LNCaP clone FGC (cell line): ENCODE measurements at regions not wholly inside any gene's neighbourhood (a gene's known extent, or its start where the extent isn't known, plus 50 kb on each side); places are given as distances from the start of the nearest gene placed in this dataset.

Source experiments
- DNase-seq: peaks from one replicate; pipeline ENCODE4 v3.0.0-alpha.2; 2011; ENCODE audit warnings: low read depth
- H3K4me3 ChIP-seq: 2 replicates; pipeline ENCODE4 v1.5.1; 2011; ENCODE audit warnings: mild to moderate bottlenecking, low read depth, low read length, control low read depth
- TF ChIP-seq, protein P1 (sequence below): IDR thresholded peaks from 2 replicates; pipeline ENCODE4 v1.5.1; 2012; ENCODE audit warnings: mild to moderate bottlenecking; ENCODE audit not compliant: control insufficient read depth, insufficient read depth; ENCODE audit errors: extremely low read depth

GRCh38 chr11:19474211-19474610 is 233.5 kb upstream of the E2F8 start:
- no peak for DNase-seq
- no peak overlapping the region for H3K4me3 ChIP-seq
- TF ChIP-seq, protein P1, sequence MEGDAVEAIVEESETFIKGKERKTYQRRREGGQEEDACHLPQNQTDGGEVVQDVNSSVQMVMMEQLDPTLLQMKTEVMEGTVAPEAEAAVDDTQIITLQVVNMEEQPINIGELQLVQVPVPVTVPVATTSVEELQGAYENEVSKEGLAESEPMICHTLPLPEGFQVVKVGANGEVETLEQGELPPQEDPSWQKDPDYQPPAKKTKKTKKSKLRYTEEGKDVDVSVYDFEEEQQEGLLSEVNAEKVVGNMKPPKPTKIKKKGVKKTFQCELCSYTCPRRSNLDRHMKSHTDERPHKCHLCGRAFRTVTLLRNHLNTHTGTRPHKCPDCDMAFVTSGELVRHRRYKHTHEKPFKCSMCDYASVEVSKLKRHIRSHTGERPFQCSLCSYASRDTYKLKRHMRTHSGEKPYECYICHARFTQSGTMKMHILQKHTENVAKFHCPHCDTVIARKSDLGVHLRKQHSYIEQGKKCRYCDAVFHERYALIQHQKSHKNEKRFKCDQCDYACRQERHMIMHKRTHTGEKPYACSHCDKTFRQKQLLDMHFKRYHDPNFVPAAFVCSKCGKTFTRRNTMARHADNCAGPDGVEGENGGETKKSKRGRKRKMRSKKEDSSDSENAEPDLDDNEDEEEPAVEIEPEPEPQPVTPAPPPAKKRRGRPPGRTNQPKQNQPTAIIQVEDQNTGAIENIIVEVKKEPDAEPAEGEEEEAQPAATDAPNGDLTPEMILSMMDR, result no peak

- no peak for DNase-seq
- TF ChIP-seq, protein P1, result no peak
- no peak overlapping the region for H3K4me3 ChIP-seq
Observed at GRCh38 chr11:19472679-19473078, 231.9 kb upstream of the E2F8 start.

GRCh38 chr11:19467904-19468303 is 227.2 kb upstream of the E2F8 start:
- TF ChIP-seq, protein P1, result no peak
- H3K4me3 ChIP-seq, result no peak overlapping the region
- no peak for DNase-seq

- TF ChIP-seq, protein P1, result no peak
- H3K4me3 ChIP-seq, result no peak overlapping the region
- DNase-seq, result no peak
Observed at GRCh38 chr11:19466314-19466713, 225.6 kb upstream of the E2F8 start.

GRCh38 chr11:19463976-19464375 is 223.2 kb upstream of the E2F8 start:
- no peak overlapping the region for H3K4me3 ChIP-seq
- DNase-seq, result no peak
- TF ChIP-seq, protein P1, result no peak

GRCh38 chr11:19460718-19461405 is 220.1 kb upstream of the E2F8 start:
- no peak for DNase-seq
- TF ChIP-seq, protein P1, result no peak
- H3K4me3 ChIP-seq, result no peak overlapping the region

DNA sequence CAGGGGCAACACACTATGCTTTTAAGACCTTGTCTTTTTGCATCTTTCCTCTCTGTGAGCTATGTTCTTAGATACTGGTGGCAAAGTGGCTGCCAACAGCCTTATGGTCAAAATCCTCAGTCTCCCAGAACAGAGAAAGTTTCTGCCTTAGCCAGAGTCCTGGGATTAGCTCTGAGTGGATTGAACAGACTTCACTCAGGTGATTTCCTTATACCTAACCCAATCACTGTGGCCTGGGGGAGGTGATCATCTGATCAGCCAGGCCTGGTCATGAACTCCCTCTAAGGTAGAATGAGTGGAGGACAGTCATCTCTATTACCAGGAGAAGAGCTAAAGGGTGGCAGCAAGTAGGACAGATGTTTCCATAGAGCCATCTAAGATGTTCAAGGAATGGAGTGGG is 218.5 kb upstream of the E2F8 start:
- H3K4me3 ChIP-seq, result no peak overlapping the region
- DNase-seq, result no peak
- TF ChIP-seq, protein P1, result no peak
